GM19193 (cell line): ENCODE measurements at regions not wholly inside any gene's neighbourhood (a gene's known extent, or its start where the extent isn't known, plus 50 kb on each side); places are given as distances from the start of the nearest gene placed in this dataset.

Experiments used
- POLR2A ChIP-seq: IDR thresholded peaks from 4 replicates; pipeline ENCODE4 v1.6.1; 2011; ENCODE audit not compliant: insufficient read depth, insufficient read length; ENCODE audit errors: extremely low read depth

GRCh38 chr14:76941544-76941943, 87.0 kb downstream of the IRF2BPL start:
- TF ChIP-seq POLR2A: no peak

DNA sequence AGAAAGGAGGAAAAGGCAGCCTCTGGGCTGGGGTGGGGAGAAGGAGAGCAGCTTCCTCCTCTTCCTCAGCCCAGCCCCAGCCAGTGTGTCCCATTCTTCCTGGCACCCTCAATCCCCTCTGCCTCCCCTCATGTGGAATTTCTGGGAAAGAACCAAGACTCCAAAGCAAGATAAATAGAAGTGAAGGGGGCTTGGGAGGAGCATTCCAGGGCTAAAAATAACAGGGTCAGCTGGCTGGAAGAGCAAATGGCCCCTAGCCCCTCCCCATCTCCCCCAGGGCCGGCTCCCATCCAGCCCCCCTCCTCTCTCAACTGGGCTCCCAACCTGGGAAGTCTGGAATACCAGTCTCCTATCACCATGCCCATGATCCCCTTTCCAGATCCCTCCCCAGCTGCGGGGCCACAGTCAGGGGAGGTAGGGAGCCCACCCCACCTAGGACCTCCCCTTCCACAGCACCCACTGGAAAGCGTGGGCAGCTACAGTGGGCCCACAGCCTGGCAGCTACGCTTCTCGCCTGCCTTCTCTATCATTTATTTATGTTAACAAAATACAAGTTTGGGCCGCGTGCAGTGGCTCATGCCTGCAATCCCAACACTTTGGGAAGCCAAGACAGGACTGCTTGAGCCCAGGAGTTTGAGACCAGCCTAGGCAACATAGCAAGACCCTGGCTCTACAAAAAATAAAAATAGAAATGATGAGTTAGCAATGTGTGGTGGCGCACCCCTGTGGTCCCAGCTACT, 88.3 kb downstream of the IRF2BPL start:
- TF ChIP-seq POLR2A: no peak

DNA sequence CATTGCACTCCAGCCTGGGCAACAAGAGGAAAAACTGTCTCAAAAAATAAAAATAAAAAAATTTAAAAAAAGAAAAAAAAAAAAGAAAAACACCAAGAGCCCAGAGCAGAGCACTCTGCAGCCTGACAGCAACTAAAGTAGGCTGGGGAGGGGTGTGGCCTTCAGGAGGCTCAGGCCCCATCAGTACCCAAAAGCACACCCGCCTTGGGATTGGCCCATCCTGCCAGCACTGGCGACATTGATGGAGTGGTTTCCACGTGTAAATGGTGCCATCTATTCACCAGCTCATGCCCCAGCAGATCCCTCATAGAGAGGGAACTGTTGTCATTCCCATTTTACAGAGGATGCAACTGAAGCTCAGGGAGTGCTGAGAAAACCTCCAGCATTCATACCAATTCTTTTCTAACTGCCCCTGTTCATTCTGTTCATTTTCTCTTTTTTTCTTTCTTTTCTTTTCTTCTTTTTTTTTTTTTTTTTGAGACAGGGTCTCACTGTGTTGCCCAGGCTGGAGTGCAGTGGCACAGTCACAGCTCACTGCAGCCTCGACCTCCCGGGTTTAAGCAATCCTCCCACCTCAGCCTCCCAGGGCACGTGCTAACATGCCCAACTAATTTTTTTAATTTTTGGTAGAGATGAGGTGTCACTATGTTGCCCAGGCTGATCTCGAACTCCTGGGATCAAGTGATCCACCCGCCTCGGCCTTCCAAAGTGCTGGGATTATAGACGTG, 89.3 kb downstream of the IRF2BPL start:
- TF ChIP-seq POLR2A: no peak

DNA sequence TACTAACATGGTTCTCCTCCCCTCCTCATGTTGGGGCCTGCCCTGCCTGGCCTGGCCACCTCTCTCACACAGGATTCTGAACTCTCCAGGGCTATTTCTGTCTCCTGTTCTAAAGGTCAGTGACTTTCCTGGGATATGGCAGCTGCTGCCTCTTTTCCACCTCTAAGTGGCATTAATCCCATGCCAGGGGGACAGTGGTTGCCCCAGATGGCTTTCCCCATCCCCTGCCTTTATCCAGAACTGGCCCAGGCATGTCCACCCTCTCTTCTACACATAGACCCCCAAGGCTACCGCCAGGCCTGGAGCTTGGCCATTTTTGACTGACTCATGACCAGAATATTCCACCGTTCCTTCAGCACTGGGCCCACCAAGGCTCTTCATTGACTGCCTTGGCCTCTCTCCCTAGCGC, 90.4 kb downstream of the IRF2BPL start:
- no peak for TF ChIP-seq POLR2A

- TF ChIP-seq POLR2A: no peak
Observed at GRCh38 chr14:76937181-76938091, 91.1 kb downstream of the IRF2BPL start.

DNA sequence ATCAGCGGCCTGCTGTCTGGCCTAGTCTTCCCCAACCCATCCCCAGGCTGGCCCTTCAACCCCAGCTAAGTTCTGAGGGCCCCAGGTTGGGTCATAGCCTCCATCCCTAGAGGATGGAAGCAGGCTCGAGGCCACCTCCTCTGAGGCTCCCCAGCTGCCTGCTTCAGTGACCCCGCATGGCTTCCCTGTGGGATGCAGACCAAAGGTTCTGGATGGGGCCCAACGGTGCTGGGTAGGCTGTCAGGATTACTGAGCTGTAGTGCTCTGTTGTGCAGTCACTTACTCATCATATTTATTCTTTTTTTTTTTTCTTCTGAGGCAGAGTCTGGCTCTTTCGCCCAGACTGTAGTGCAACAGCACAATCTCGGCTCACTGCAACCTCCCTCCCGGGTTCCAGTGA, 92.0 kb downstream of the IRF2BPL start:
- TF ChIP-seq POLR2A: no peak

GRCh38 chr14:76933515-76933914, 95.0 kb downstream of the IRF2BPL start:
- no peak for TF ChIP-seq POLR2A

DNA sequence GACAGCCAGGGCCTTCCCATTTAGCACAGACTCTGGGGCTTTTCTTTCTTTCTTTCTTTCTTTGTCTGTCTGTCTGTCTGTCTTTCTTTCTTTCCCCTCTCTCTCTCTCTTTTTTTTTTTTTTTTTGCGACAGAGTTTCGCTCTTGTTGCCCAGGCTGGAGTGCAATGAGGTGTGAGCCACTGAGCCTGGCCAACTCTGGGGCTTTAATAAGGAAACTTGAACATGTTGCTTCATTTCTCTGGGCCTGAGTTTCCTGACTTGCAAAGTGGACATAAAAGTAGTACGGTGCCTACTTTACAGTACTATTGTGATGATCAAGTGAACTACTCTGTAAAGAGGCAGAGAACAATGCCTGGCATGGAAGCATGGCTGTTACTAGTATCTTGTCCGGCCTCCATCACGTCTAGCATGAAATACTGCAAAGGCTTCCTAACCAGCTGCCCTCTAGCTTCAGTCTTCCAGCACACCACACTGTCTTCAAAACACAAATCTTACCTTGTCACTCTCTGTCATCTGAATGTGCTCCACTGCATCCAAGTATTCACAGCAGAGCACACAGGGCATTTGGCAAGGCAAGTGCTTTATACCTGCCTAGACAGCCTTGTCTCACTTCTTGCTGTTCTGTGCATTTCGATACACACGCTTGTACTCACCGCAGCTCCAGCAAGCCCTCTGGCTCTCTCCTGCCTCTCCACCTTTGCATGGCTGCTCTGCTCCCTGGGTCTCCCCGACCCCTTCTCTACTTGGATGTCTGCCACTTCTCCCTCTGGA, 96.7 kb downstream of the IRF2BPL start:
- TF ChIP-seq POLR2A: no peak

GRCh38 chr14:76930549-76930948, 98.0 kb downstream of the IRF2BPL start:
- TF ChIP-seq POLR2A: no peak

GRCh38 chr14:76929927-76930326, 98.6 kb downstream of the IRF2BPL start:
- no peak for TF ChIP-seq POLR2A

DNA sequence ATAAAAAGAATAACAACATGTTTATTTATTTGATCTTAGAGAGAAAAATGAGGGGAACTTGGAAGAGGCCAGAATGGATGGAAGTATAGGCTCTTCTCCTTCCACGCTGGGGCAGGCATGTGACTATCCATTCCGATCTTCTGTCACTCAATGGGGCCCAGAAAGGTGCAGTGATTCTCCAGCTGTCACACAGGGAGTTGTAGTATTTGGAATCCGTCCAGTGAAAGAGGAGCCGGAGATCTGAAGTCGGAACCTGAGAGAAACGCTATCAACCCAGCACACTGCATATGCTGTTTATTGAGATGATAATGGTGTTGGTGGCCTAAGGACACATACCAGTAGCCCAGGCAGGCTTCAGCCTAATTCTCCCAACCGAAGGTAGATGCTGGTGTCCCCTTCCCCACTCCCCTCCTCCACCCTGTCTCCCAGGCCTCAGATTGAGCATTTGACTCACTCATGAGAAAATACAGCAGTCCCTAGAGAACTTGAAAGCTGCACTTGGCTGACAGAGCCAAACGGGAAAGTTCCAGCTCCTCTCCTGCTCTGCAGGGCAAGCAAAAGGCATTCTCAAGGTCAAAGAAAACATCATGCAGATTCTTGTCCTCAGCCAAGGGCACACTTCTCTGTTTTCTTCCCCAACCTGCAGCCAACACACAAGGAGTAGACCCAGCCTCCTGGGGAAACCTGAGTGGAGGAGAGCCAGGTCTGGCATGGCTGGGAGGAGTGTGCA, 100.4 kb downstream of the IRF2BPL start:
- TF ChIP-seq POLR2A: no peak

DNA sequence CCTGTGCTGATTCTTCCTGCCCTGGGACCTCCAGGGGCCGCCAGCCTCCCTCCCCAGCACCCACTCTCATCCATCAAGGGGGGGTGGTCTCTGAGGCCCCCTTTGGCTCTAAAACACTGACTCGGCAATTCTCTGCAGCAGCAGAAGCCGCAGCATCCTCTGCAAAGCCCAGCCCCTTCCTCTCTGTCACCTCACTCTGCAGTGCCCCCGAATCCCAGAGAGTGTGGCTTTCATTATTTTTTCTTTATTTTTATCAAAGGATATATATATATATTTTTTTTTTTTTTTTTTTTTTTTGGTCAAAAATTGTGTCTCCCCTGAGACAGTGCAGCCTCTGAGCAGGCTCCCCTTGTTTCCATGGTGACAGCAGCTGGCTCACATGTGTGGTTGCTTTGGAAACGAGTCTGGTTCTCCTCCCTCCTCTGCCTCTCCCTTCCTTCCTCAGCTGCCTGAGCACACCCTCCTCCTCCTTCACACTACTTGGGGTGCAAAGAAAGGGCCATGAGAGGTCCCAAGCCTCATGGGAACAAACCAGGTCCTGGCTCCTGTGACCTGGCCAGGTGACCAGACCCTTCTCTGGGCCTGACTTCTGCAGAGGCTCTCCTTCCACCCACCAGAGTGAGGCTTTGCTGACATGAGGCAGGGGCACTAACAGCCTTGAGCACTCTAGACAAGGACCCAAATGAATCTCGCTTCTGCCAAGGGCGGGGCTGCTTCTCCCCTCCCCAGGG, 100.5 kb downstream of the LRRC74A start:
- no peak for TF ChIP-seq POLR2A

GRCh38 chr14:76925097-76925441, 98.9 kb downstream of the LRRC74A start:
- no peak for TF ChIP-seq POLR2A
